K562 (cell line): ENCODE measurements at regions not wholly inside any gene's neighbourhood (a gene's known extent, or its start where the extent isn't known, plus 50 kb on each side); places are given as distances from the start of the nearest gene placed in this dataset.

ENCODE experiments used
- CBX3 ChIP-seq, 2 experiments: IDR thresholded peaks; 1 replicate in 1 of 2; 2 replicates in 1 of 2; pipeline ENCODE4 v1.6.1; 2012; ENCODE audit warnings: inconsistent platforms in 2 of 2, low read length in 2 of 2, borderline replicate concordance in 1 of 2, control low read depth in 1 of 2
- CTCF ChIP-seq, 3 experiments: IDR thresholded peaks in 2 of 3; conservative IDR thresholded peaks in 1 of 3; 2 replicates each; pipeline ENCODE4 v1.5.1; 2011 to 2012; ENCODE audit warnings: low read length in 3 of 3, mild to moderate bottlenecking in 3 of 3, control low read depth in 2 of 3, improper control_type of control experiment in 1 of 3, inconsistent platforms in 1 of 3, low read depth in 1 of 3, mixed read lengths in 1 of 3, moderate library complexity in 1 of 3; ENCODE audit not compliant: insufficient read depth in 2 of 3
- KDM1A ChIP-seq, 2 experiments: fragments of 450-650 bp; IDR thresholded peaks; 2 replicates each; pipeline ENCODE4 v1.6.1; 2016; ENCODE audit warnings: mild to moderate bottlenecking in 2 of 2
- MAFG ChIP-seq: fragments of 450-650 bp; conservative IDR thresholded peaks from 2 replicates; pipeline ENCODE4 v1.6.1; 2016; ENCODE audit warnings: missing genetic modification characterization, missing compliant biosample characterization
- RFX1 ChIP-seq: fragments of 450-650 bp; IDR thresholded peaks from 2 replicates; pipeline ENCODE4 v1.6.1; 2016; ENCODE audit warnings: mild to moderate bottlenecking, moderate library complexity
- ZNF274 ChIP-seq: IDR thresholded peaks from 2 replicates; pipeline ENCODE4 v1.6.1; 2011; ENCODE audit warnings: low read depth, mild to moderate bottlenecking, low read length, moderate library complexity, borderline replicate concordance
- ZNF436 ChIP-seq: fragments of 250-450, 450-650 bp; sonication (Bioruptor Pico); formaldehyde crosslinking; IDR thresholded peaks from 2 replicates; pipeline ENCODE4 v1.7.0; 2020; ENCODE audit warnings: mild to moderate bottlenecking

GRCh38 chr9:115850548-115851304 lies 302.9 kb upstream of the PAPPA start:
- TF ChIP-seq RFX1: no peak
- no peak for TF ChIP-seq CBX3 (IDR thresholded peaks at IDR 0.05; ENCODE audit: borderline replicate concordance in 1 of 2, low read length in 2 of 2)
- no peak for TF ChIP-seq CTCF (IDR thresholded peaks at IDR 0.05 in 2 of 3, conservative IDR thresholded peaks at IDR 0.05 in 1 of 3; ENCODE audit: insufficient read depth in 2 of 3, low read depth in 1 of 3, low read length in 3 of 3)
- TF ChIP-seq MAFG (tag): no peak
- no peak for TF ChIP-seq ZNF274
- TF ChIP-seq ZNF436 (CRISPR knock-in tag): no peak
- no peak for TF ChIP-seq KDM1A (IDR thresholded peaks at IDR 0.05)
